ENCODE measurements at regions not wholly inside any gene's neighbourhood (a gene's known extent, or its start where the extent isn't known, plus 50 kb on each side); places are given as distances from the start of the nearest gene placed in this dataset.

DNA sequence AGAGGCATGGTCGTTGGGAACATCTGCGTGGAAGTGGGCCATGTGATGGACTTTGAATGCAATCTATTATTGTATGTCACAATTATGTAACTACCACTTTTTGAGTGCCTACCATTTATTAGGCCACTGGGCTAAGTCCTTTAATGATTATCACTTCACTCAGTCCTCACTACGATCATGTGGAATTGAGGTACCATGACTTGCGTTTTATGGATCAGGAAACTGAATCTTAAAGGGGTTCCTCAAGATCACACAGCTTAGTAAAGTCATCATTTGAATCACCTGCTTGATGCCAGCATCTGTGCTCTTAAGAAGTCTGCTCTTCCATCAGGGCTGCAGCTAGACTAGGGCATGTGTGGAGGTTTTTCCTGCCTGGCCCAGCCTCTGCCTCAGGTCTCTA is 136.7 kb downstream of the DAD1 start:
- TF ChIP-seq FOXP2 (optimal IDR thresholded peaks at IDR 0.05; ENCODE audit: borderline replicate concordance, extremely low read depth, extremely low read length, insufficient read depth) = no peak
- no peak for TF ChIP-seq REST (IDR thresholded peaks at IDR 0.05; ENCODE audit: insufficient read depth in 1 of 2, low read depth in 2 of 2, low read length in 2 of 2)
- TF ChIP-seq TAF1 (IDR thresholded peaks at IDR 0.05; ENCODE audit: borderline replicate concordance, insufficient read depth, low read length) = no peak
- TF ChIP-seq SIN3A (IDR thresholded peaks at IDR 0.05; ENCODE audit: borderline replicate concordance, insufficient read depth, low read length) = no peak
- TF ChIP-seq POLR2AphosphoS5 (IDR thresholded peaks at IDR 0.05; ENCODE audit: low read depth, low read length) = no peak

GRCh38 chr14:22450266-22450665 is 138.8 kb downstream of the DAD1 start:
- TF ChIP-seq FOXP2 (optimal IDR thresholded peaks at IDR 0.05; ENCODE audit: borderline replicate concordance, extremely low read depth, extremely low read length, insufficient read depth) (no peak), TAF1 (IDR thresholded peaks at IDR 0.05; ENCODE audit: borderline replicate concordance, insufficient read depth, low read length) (no peak), POLR2AphosphoS5 (IDR thresholded peaks at IDR 0.05; ENCODE audit: low read depth, low read length) (no peak), REST (IDR thresholded peaks at IDR 0.05; ENCODE audit: insufficient read depth in 1 of 2, low read depth in 2 of 2, low read length in 2 of 2) (no peak), SIN3A (IDR thresholded peaks at IDR 0.05; ENCODE audit: borderline replicate concordance, insufficient read depth, low read length) (no peak)

DNA sequence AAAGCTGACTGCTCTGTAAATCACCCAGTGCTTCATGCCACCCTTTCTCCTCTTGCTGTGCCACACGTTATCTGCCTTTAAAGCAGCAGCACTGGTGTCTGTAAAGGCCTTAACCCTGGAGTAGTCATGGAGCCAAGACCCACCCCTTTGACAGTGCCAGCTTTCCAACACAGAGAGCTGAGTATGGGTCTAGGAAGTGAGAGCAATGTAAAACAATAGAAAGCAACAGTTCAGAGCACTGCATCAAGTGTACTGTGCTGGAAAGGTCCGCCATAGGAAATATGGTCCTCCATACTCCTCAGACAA is 139.5 kb downstream of the DAD1 start:
- no peak for TF ChIP-seq FOXP2 (optimal IDR thresholded peaks at IDR 0.05; ENCODE audit: borderline replicate concordance, extremely low read depth, extremely low read length, insufficient read depth)
- no peak for TF ChIP-seq REST (IDR thresholded peaks at IDR 0.05; ENCODE audit: insufficient read depth in 1 of 2, low read depth in 2 of 2, low read length in 2 of 2)
- no peak for TF ChIP-seq POLR2AphosphoS5 (IDR thresholded peaks at IDR 0.05; ENCODE audit: low read depth, low read length)
- no peak for TF ChIP-seq TAF1 (IDR thresholded peaks at IDR 0.05; ENCODE audit: borderline replicate concordance, insufficient read depth, low read length)
- no peak for TF ChIP-seq SIN3A (IDR thresholded peaks at IDR 0.05; ENCODE audit: borderline replicate concordance, insufficient read depth, low read length)

- TF ChIP-seq TAF1 (IDR thresholded peaks at IDR 0.05; ENCODE audit: borderline replicate concordance, insufficient read depth, low read length) (no peak), REST (IDR thresholded peaks at IDR 0.05; ENCODE audit: insufficient read depth in 1 of 2, low read depth in 2 of 2, low read length in 2 of 2) (no peak), POLR2AphosphoS5 (IDR thresholded peaks at IDR 0.05; ENCODE audit: low read depth, low read length) (no peak), SIN3A (IDR thresholded peaks at IDR 0.05; ENCODE audit: borderline replicate concordance, insufficient read depth, low read length) (no peak)
These were observed 140.0 kb downstream of the DAD1 start for GRCh38 chr14:22448905-22449599.

Data from PFSK-1 (cell line).